Naive thymus-derived CD4-positive, alpha-beta T cell (primary cell): ENCODE measurements at regions not wholly inside any gene's neighbourhood (a gene's known extent, or its start where the extent isn't known, plus 50 kb on each side); places are given as distances from the start of the nearest gene placed in this dataset.
"Not testable (repeated sequence)": the region's sequence is repeated elsewhere in the genome, so short reads cannot be mapped to it uniquely, and the experiment has no call there.

Experiments
- ATAC-seq: fragments of 150-1000 bp; cut with Tn5 transposase; 2 replicates; pipeline ENCODE4 v1.10.0; 2021; ENCODE audit warnings: mild to moderate bottlenecking, moderate library complexity
- CTCF ChIA-PET: fragments of 350-600 bp; sonication (Branson Sonifier 250); formaldehyde crosslinking; loops from one replicate; lab custom pipeline; 2021; ENCODE audit warnings: antibody characterized with exemption; lab: Charles Lee
- POLR2A ChIA-PET: fragments of 350-600 bp; sonication (Branson Sonifier 250); formaldehyde crosslinking; loops from one replicate; lab custom pipeline; 2021; ENCODE audit warnings: antibody characterized with exemption, inconsistent platforms; lab: Charles Lee
- DNase-seq, 9 donors: peaks; one replicate each; pipeline versions ENCODE4 v3.0.0 to v3.0.0-alpha.2; 2020 to 2022; ENCODE audit warnings: mixed read lengths in 1 of 9
- H3K27ac ChIP-seq: one replicate; pipeline ENCODE4 v1.7.0; 2013; ENCODE audit warnings: mild to moderate bottlenecking, low read depth, low read length, moderate library complexity
- H3K27me3 ChIP-seq, 2 donors: one replicate each; pipeline ENCODE4 v1.7.0; 2013; ENCODE audit warnings: low read length in 2 of 2, mild to moderate bottlenecking in 2 of 2, moderate library complexity in 2 of 2; ENCODE audit not compliant: control insufficient read depth in 2 of 2, insufficient read depth in 2 of 2
- H3K36me3 ChIP-seq, 3 experiments: 1 replicate in 2 of 3; 2 replicates in 1 of 3; pipeline ENCODE4 v1.7.0; 2013; ENCODE audit warnings: low read length in 3 of 3, mild to moderate bottlenecking in 3 of 3, moderate library complexity in 1 of 3; ENCODE audit not compliant: insufficient read depth in 3 of 3, control insufficient read depth in 2 of 3
- H3K4me1 ChIP-seq, 2 donors: one replicate each; pipeline ENCODE4 v1.7.0; 2013; ENCODE audit warnings: low read length in 2 of 2, mild to moderate bottlenecking in 2 of 2, moderate library complexity in 1 of 2; ENCODE audit not compliant: control insufficient read depth in 2 of 2, insufficient read depth in 2 of 2
- H3K4me3 ChIP-seq: 2 replicates; pipeline ENCODE4 v1.7.0; 2013; ENCODE audit warnings: mild to moderate bottlenecking, low read length
- H3K9me3 ChIP-seq, 3 experiments: 1 replicate in 2 of 3; 2 replicates in 1 of 3; pipeline ENCODE4 v1.7.0; 2013; ENCODE audit warnings: low read length in 3 of 3; ENCODE audit not compliant: control insufficient read depth in 2 of 3
- H3K27ac Mint-ChIP-seq, 9 donors: one replicate each; pipeline ENCODE4 v1.8.0; 2020 to 2022; ENCODE audit warnings: mixed read lengths in 9 of 9, mild to moderate bottlenecking in 8 of 9, moderate library complexity in 5 of 9, inconsistent platforms in 2 of 9
- H3K27me3 Mint-ChIP-seq, 5 donors: one replicate each; pipeline ENCODE4 v1.8.0; 2021 to 2022; ENCODE audit warnings: mixed read lengths in 5 of 5, mild to moderate bottlenecking in 1 of 5
- H3K36me3 Mint-ChIP-seq, 5 donors: one replicate each; pipeline ENCODE4 v1.8.0; 2020 to 2022; ENCODE audit warnings: mixed read lengths in 5 of 5, mild to moderate bottlenecking in 3 of 5, inconsistent platforms in 1 of 5
- H3K4me1 Mint-ChIP-seq, 7 donors: one replicate each; pipeline ENCODE4 v1.8.0; 2020 to 2022; ENCODE audit warnings: mixed read lengths in 7 of 7, mild to moderate bottlenecking in 3 of 7, inconsistent platforms in 1 of 7
- H3K4me3 Mint-ChIP-seq, 10 donors: one replicate each; pipeline ENCODE4 v1.8.0; 2020 to 2022; ENCODE audit warnings: mild to moderate bottlenecking in 10 of 10, mixed read lengths in 10 of 10, moderate library complexity in 6 of 10, inconsistent platforms in 2 of 10
- H3K9me3 Mint-ChIP-seq, 11 donors: one replicate each; pipeline ENCODE4 v1.8.0; 2020 to 2022; ENCODE audit warnings: mixed read lengths in 11 of 11, mild to moderate bottlenecking in 4 of 11, inconsistent platforms in 1 of 11, moderate library complexity in 1 of 11
- intact Hi-C, 2 donors: fragments of 100-400 bp; cut with micrococcal nuclease; formaldehyde crosslinking; loops; one replicate each; pipeline ENCODE4 v1.15.1; 2023

DNA sequence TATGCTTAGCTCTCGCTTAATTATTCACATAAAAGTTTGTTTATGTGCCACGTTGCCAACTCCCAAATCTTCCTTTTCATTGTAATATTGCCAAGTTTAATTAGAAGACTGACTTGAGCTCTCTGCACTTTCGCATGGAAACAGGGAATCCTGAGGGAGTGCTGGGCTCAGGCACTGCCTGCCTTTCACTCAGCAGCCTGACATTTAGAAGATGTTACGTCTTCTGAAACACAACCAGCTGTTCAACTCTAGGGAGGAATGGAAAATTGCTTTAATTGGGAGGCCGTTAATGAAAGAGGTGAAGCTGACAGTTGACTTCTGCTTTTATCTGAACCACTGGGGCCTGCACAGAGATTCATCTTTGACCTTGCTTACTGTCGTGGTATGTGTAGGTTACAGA, 77.4 kb upstream of the MTHFD1L start:
- H3K36me3 Mint-ChIP-seq: peaks cover 0 to under 1% (median 0%) of the 10 kb centered on the region in 5 donors
- Histone ChIP-seq H3K4me3 (no peak overlapping the region), H3K36me3 (no peaks in the 10 kb centered on the region), H3K4me1 (no peaks in the 10 kb centered on the region), H3K27ac (no peak overlapping the region), H3K9me3 (no peaks in the 10 kb centered on the region), H3K27me3 (no peaks in the 10 kb centered on the region)
- ChIA-PET CTCF (no interaction called here), POLR2A (no interaction called here)
- DNase-seq (no peak), ATAC-seq (no peak)
- no peaks in the 10 kb centered on the region for H3K4me1 Mint-ChIP-seq
- no peak overlapping the region for H3K27ac Mint-ChIP-seq
- intact Hi-C loops: no loop called here
- peaks cover 0 to 11% (median 2%) of the 10 kb centered on the region in 11 donors for H3K9me3 Mint-ChIP-seq
- H3K4me3 Mint-ChIP-seq: no peak overlapping the region
- peaks cover 0 to 29% (median 4%) of the 10 kb centered on the region in 5 donors for H3K27me3 Mint-ChIP-seq

DNA sequence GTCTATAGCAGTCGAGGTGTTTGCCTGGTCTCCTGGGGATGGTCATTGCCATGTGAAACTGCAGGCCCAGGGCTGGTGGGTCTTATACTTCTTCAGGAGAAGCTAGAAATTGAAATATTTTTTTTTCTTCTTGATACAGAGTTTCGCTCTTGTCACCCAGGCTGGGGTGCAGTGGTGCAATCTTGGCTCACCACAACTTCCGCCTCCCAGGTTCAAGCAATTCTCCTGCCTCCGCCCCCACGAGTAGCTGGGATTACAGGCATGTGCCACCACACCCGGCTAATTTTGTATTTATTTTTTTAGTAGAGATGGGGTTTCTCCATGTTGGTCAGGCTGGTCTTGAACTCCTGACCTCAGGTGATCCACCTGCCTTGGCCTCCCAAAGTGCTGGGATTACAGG, 75.6 kb upstream of the MTHFD1L start:
- H3K36me3 Mint-ChIP-seq, intact Hi-C loops, H3K4me3 ChIP-seq, H3K9me3 Mint-ChIP-seq, H3K36me3 ChIP-seq, DNase-seq, H3K27ac ChIP-seq, H3K9me3 ChIP-seq, H3K4me3 Mint-ChIP-seq, H3K27me3 ChIP-seq, CTCF ChIA-PET, H3K4me1 ChIP-seq, H3K4me1 Mint-ChIP-seq, ATAC-seq, H3K27ac Mint-ChIP-seq, POLR2A ChIA-PET: not testable (repeated sequence)
- peaks cover 0 to 21% (median 4%) of the 10 kb centered on the region in 5 donors for H3K27me3 Mint-ChIP-seq

DNA sequence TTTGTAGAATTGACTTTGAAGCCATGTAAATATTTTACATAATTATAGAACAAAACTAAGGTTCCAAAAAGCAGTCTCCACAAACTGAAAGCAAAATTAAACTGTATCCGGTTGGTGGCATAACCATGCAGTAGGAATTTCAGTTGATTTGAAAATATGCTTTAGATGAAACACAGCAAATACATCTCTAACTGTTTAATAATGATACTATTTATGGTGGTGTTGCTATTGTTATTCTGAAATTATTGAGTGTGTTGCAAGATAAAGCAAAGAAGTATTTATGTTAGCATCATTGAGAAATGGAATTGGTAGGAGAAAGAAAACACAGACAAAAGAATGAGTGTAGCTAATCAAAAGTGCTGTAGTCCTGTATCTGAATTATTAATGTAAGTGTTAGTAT, 73.8 kb upstream of the MTHFD1L start:
- Histone ChIP-seq H3K36me3 (no peaks in the 10 kb centered on the region), H3K27me3 (no peaks in the 10 kb centered on the region), H3K9me3 (no peaks in the 10 kb centered on the region), H3K4me1 (no peaks in the 10 kb centered on the region), H3K27ac (no peak overlapping the region), H3K4me3 (no peak overlapping the region)
- Mint-ChIP-seq H3K4me3 (no peak overlapping the region), H3K4me1 (no peaks in the 10 kb centered on the region), H3K27ac (no peak overlapping the region), H3K9me3 (no peaks in the 10 kb centered on the region), H3K36me3 (no peaks in the 10 kb centered on the region), H3K27me3 (peaks cover 0 to 8% (median 4%) of the 10 kb centered on the region in 5 donors)
- ATAC-seq (no peak), DNase-seq (no peak)
- intact Hi-C loops: no loop called here
- ChIA-PET CTCF (no interaction called here), POLR2A (no interaction called here)

DNA sequence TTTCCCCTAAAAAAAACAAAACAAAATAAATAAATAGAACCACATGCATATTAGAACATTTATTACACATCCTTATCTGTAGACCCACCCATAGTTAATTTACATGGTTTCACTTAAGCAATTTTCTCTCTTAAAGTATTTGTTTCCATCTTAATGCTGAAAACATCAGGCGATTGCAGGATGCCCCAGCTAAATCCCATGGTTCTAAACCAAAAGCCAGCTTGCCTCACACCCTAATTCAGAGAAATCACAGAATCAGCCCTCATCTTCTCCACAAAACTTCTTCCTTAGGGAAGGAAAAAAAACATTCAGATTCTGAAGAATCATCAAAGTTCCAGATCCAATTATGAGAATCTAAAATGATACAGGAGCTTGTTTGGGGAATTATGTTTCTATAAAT, 67.6 kb upstream of the MTHFD1L start:
- H3K36me3 Mint-ChIP-seq: no peaks in the 10 kb centered on the region
- intact Hi-C loops: no loop called here
- no peaks in the 10 kb centered on the region for H3K4me1 ChIP-seq
- no peaks in the 10 kb centered on the region for H3K4me1 Mint-ChIP-seq
- DNase-seq (no peak), ATAC-seq (no peak)
- H3K36me3 ChIP-seq: no peaks in the 10 kb centered on the region
- H3K27me3 ChIP-seq: no peaks in the 10 kb centered on the region
- no peak overlapping the region for H3K27ac ChIP-seq
- POLR2A ChIA-PET: no interaction called here
- H3K4me3 ChIP-seq: no peak overlapping the region
- peaks cover 0 to 2% (median 0%) of the 10 kb centered on the region in 5 donors for H3K27me3 Mint-ChIP-seq
- H3K9me3 ChIP-seq: no peaks in the 10 kb centered on the region
- H3K27ac Mint-ChIP-seq: no peak overlapping the region
- H3K9me3 Mint-ChIP-seq: peaks cover 0 to 2% (median 0%) of the 10 kb centered on the region in 11 donors
- no peak overlapping the region for H3K4me3 Mint-ChIP-seq
- CTCF ChIA-PET: no interaction called here

DNA sequence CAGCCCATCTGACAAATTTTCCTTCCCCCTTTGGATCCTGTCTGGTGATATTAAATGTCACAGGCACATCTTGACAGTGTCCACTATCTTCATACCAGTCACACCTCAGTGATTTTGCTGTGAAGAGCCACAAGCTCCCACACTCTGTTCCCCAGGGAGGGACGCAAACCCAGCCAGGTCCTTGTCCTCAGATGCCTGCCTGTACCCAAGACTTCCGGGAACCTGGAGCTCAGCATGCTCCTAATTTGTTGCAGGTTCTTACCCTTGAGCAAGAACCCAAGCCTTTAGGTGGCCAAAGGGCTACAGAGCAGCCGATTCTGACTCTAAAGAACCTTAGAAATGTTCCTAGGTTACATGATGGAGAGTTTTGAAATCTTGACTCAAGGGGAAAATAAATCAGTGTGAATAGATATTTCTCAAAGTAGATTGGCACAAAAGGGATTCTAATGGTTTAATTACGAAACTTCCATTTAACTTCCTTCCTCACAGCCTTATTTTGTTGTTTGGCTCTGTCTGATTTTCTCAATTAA, 66.2 kb upstream of the MTHFD1L start:
- no peaks in the 10 kb centered on the region for H3K4me1 Mint-ChIP-seq
- H3K27me3 ChIP-seq: no peaks in the 10 kb centered on the region
- peaks cover 0 to 6% (median 0%) of the 10 kb centered on the region in 5 donors for H3K27me3 Mint-ChIP-seq
- DNase-seq: no peak
- ChIA-PET POLR2A (no interaction called here), CTCF (no interaction called here)
- no peaks in the 10 kb centered on the region for H3K36me3 ChIP-seq
- no peaks in the 10 kb centered on the region for H3K9me3 ChIP-seq
- no peak overlapping the region for H3K4me3 ChIP-seq
- intact Hi-C loops: no loop called here
- no peak overlapping the region for H3K4me3 Mint-ChIP-seq
- no peak overlapping the region for H3K27ac Mint-ChIP-seq
- no peaks in the 10 kb centered on the region for H3K36me3 Mint-ChIP-seq
- no peak for ATAC-seq
- H3K9me3 Mint-ChIP-seq: peaks cover 0 to 2% (median 0%) of the 10 kb centered on the region in 11 donors
- no peak overlapping the region for H3K27ac ChIP-seq
- H3K4me1 ChIP-seq: no peaks in the 10 kb centered on the region

DNA sequence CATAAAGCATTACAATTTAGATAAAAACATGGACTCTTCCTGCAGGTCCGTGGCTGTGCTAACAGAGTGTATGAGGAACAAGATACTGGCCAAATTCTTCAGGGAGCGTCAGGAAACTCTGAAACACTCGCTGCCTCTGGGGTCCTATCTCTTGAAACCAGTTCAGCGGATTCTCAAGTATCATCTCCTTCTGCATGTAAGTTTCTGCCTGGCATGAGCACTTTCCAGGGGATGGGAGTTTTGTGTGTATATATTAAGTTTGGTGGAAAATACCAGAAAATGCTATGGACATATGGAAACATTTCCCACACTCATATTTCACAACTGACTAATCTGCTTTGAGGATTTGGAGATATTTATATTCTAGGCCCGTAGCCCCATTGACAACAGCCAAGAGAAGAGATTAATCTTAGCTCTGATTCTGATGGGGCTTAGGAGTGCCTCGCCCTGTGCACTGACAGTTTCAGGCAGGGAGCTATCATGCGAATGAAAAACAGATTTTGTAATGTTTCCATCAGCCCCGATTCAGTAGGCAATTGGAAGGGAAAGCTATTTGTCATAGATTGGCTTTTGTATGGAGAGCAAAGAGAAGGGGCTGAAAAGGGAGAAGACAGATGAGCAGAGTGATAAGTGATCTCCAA, 64.7 kb upstream of the MTHFD1L start:
- Histone ChIP-seq H3K27me3 (no peaks in the 10 kb centered on the region), H3K9me3 (no peaks in the 10 kb centered on the region), H3K36me3 (no peaks in the 10 kb centered on the region), H3K4me3 (no peak overlapping the region), H3K27ac (no peak overlapping the region), H3K4me1 (no peaks in the 10 kb centered on the region)
- H3K4me3 Mint-ChIP-seq: no peak overlapping the region
- CTCF ChIA-PET: no interaction called here
- no peaks in the 10 kb centered on the region for H3K36me3 Mint-ChIP-seq
- H3K9me3 Mint-ChIP-seq: peaks cover 0 to 2% (median 0%) of the 10 kb centered on the region in 11 donors
- ATAC-seq (no peak), DNase-seq (no peak)
- POLR2A ChIA-PET: no interaction called here
- no peak overlapping the region for H3K27ac Mint-ChIP-seq
- intact Hi-C loops: no loop called here
- H3K27me3 Mint-ChIP-seq: peaks cover 0 to 6% (median 0%) of the 10 kb centered on the region in 5 donors
- no peaks in the 10 kb centered on the region for H3K4me1 Mint-ChIP-seq

DNA sequence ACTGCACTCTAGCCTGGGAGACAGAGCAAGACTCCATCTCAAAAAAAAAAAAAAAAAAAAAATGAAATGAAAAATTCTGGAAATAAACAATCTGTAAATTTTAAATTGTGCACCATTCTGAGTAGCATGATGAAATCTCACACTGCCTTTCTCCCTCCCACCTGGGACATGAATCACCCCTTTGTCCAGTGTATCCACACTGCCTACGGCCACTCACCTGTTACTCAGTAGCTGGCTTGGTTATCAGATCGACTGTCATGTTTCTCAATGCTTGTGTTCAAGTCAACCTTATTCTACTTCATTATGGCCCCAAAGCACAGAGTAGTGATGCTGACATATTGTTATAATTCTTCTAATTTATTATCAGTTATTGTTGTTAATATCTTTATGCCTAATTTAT, 58.7 kb upstream of the MTHFD1L start:
- Histone ChIP-seq H3K36me3 (no peaks in the 10 kb centered on the region), H3K27me3 (no peaks in the 10 kb centered on the region), H3K4me3 (no peak overlapping the region), H3K27ac (no peak overlapping the region), H3K4me1 (no peaks in the 10 kb centered on the region), H3K9me3 (no peaks in the 10 kb centered on the region)
- H3K27ac Mint-ChIP-seq: no peak overlapping the region
- intact Hi-C loops: no loop called here
- DNase-seq (no peak), ATAC-seq (no peak)
- ChIA-PET CTCF (no interaction called here), POLR2A (interaction anchor here (0.6 kb wide), 1 partner anchor 633 kb away, joined by 4 read pairs; no protein-coding TSS in a partner anchor)
- no peaks in the 10 kb centered on the region for H3K4me1 Mint-ChIP-seq
- H3K4me3 Mint-ChIP-seq: no peak overlapping the region
- no peaks in the 10 kb centered on the region for H3K36me3 Mint-ChIP-seq
- H3K9me3 Mint-ChIP-seq: peaks cover 0 to 2% (median 0%) of the 10 kb centered on the region in 11 donors
- H3K27me3 Mint-ChIP-seq: peaks cover 0 to 28% (median 6%) of the 10 kb centered on the region in 5 donors
